ENCODE measurements at regions not wholly inside any gene's neighbourhood (a gene's known extent, or its start where the extent isn't known, plus 50 kb on each side); places are given as distances from the start of the nearest gene placed in this dataset.

DNA sequence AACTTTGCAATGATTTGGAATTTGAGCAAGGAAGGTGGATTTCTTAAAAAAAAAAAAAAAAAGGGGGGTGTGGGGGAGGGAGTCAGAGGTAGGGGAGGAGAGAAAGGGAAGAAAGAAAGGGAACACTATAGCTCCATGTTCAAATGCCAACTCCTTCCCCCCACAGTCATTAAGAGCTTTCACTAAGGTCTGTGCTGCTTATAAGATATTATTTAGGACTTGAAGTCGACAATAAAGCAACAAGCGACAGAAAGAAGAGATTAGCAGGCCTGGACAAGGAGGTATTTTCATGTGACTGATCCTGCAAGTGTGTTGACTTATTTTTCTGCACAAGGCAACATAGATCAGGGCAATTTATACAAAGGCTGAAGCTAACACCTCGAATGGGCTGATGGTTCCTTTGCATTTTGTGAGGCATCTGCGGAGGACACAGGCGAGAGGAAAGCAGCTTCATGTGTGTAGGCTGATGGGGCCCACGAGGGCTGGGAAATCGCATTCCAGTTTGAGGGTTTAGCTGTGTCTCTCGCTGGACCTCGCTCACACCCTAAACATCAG is 382.0 kb downstream of the SOX11 start:
- no peaks in the 10 kb centered on the region for H3K9me3 ChIP-seq (ENCODE audit: insufficient read depth, low read depth, low read length)
- H3K9ac ChIP-seq (ENCODE audit: low read depth, low read length) = peak overlapping the region; percentile 55; the same call in 1 of the 2 replicates
- no peaks in the 10 kb centered on the region for H3K36me3 ChIP-seq (ENCODE audit: insufficient read depth, low read depth, low read length)
- peak overlapping the region; percentile 14; the same call in 1 of the 2 replicates for H3K4me3 ChIP-seq (ENCODE audit: low read length)
- no peak overlapping the region for H3K27ac ChIP-seq (ENCODE audit: low read length)
- no peaks in the 10 kb centered on the region for H3K27me3 ChIP-seq (ENCODE audit: insufficient read depth, low read length)
- H3K4me1 ChIP-seq (ENCODE audit: insufficient read depth, low read length) = peaks cover 41% of the 10 kb centered on the region; the same call in 1 of the 2 replicates

DNA sequence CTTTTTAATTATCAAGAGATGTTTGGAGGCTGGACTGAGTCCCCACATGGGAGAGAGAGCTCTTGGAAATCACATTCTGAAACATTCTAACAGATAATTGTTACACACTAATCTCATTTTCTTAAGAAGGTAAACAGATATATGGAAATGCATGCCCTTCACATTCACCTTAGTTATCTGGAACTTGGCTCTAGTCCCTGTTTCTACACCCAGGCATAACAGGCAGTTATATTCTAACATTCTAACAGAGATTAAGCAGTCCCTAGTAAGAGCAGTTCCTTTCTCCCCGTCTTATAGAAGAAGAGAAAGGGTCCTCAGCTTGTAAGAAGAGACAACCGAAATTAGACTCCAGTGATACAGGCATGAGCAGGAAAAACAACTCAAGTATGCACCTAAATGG is 385.4 kb downstream of the SOX11 start:
- H3K36me3 ChIP-seq (ENCODE audit: insufficient read depth, low read depth, low read length) = no peaks in the 10 kb centered on the region
- no peak overlapping the region for H3K4me3 ChIP-seq (ENCODE audit: low read length)
- H3K9ac ChIP-seq (ENCODE audit: low read depth, low read length) = no peak overlapping the region
- H3K27ac ChIP-seq (ENCODE audit: low read length) = no peak overlapping the region
- H3K27me3 ChIP-seq (ENCODE audit: insufficient read depth, low read length) = no peaks in the 10 kb centered on the region
- peaks cover 27% of the 10 kb centered on the region; the same call in 1 of the 2 replicates for H3K4me1 ChIP-seq (ENCODE audit: insufficient read depth, low read length)
- H3K9me3 ChIP-seq (ENCODE audit: insufficient read depth, low read depth, low read length) = no peaks in the 10 kb centered on the region

DNA sequence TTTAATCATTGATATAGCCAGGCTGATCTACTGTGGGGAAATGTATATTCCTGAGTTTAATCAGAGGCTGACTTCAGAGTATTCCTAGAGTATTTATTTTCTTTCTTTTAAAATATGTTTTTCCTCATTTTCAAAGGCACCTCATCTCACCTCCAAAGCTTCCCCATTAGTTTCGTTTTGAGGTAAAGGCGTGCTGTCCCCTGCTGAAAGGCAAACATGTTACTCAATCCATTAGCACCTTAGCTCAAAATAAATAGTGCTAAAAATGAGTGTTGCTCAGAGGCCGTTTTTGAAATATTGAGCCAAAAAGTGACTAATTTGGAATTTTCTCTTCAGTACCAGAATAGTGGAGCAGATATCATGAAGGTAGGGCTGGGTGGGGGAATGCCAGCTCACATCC is 386.2 kb downstream of the SOX11 start:
- Histone ChIP-seq H3K4me3 (ENCODE audit: low read length) (no peak overlapping the region), H3K9ac (ENCODE audit: low read depth, low read length) (no peak overlapping the region), H3K36me3 (ENCODE audit: insufficient read depth, low read depth, low read length) (no peaks in the 10 kb centered on the region), H3K4me1 (ENCODE audit: insufficient read depth, low read length) (peaks cover 27% of the 10 kb centered on the region; the same call in 1 of the 2 replicates), H3K9me3 (ENCODE audit: insufficient read depth, low read depth, low read length) (no peaks in the 10 kb centered on the region), H3K27me3 (ENCODE audit: insufficient read depth, low read length) (no peaks in the 10 kb centered on the region), H3K27ac (ENCODE audit: low read length) (no peak overlapping the region)

DNA sequence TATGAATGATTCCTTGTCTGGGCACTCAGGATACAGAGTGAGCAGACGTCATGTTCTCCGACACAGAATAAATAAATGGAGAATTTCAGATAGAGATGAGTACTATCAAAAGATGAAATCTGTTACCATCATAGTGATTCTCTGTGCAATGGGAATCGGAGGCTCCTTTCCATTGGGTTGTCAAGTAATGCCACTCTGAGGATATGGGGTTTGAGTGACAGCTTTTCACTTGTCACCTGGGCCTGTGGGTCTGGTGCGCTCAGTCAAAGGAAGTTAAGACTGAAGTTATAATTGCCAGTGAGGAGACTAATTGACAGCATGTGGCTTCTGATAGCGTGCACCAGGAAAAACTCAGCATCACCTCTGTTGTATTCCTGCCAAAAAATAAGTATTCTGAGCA is 387.2 kb downstream of the SOX11 start:
- no peak overlapping the region for H3K4me3 ChIP-seq (ENCODE audit: low read length)
- no peaks in the 10 kb centered on the region for H3K36me3 ChIP-seq (ENCODE audit: insufficient read depth, low read depth, low read length)
- peaks cover 17% of the 10 kb centered on the region; the same call in 1 of the 2 replicates for H3K4me1 ChIP-seq (ENCODE audit: insufficient read depth, low read length)
- no peak overlapping the region for H3K27ac ChIP-seq (ENCODE audit: low read length)
- no peaks in the 10 kb centered on the region for H3K27me3 ChIP-seq (ENCODE audit: insufficient read depth, low read length)
- H3K9ac ChIP-seq (ENCODE audit: low read depth, low read length) = no peak overlapping the region
- H3K9me3 ChIP-seq (ENCODE audit: insufficient read depth, low read depth, low read length) = no peaks in the 10 kb centered on the region

DNA sequence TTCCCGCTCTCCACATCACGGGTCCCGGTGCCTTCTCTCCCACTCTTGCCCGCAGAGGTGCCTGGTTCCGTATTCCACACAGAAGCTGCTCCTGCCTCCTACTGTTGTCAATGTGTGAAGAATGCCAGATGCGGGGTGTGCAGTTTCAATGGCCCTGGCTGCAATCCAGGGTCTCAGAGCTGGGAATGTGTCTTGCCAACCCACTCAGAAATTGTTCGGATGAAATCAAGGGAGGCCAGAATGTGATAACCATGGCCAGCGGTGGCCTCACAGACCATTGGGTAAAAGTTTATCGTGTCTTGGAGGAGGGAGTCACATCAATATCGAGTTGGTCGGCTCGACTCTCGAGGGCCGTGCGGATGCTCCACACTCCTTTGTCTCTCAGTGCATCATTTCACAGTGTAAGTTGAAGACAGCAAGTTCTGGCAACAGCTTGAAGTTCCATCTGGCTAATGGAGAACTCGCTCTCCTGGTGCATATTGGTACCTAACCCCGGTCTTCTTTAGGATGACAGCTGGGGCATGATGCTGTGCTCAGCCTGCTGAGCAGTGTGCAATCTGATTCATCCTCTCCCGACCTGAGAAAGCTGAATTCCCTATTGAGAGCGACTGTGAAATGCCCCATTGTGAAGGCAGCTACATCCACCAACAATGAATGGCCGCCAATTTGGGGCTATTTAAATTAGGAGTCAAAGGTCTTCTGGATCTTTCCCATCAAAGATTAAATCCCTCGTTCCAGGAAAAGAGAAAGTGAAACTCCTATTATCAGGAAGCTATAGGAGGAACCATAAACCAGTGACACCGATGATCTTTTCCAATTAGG is 389.0 kb downstream of the SOX11 start:
- no peaks in the 10 kb centered on the region for H3K9me3 ChIP-seq (ENCODE audit: insufficient read depth, low read depth, low read length)

DNA sequence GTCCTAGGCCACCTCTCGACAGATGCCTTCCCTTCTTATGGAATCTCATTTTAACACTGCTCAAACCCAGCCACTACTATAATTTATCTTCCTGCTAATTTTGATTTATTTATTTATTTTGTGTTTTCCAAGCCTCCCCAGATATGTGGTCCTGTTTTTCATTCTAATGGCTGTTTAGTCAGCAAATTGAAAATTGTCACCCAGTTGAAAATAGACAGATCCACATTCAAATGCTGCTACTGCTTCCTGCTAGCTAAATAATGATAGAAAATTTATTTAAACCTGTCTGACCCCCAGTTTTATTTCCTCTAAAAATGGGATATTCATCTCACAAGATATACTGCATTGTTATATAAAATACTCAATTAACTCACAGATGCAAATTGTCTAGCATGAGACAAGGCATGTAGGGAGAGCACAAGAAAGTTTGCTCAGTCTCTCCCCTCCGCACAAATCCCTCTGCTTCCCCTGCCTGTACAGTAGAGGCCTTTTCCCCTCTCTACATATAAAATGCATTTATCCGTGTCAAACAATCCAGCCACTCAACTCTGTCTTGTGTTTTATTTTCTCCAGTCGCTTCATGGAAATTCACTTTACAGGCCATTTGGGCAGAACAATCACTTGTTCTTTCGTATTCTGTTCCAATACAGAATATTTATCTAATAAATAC is 389.9 kb downstream of the SOX11 start:
- Histone ChIP-seq H3K27ac (ENCODE audit: low read length) (no peak overlapping the region), H3K36me3 (ENCODE audit: insufficient read depth, low read depth, low read length) (no peaks in the 10 kb centered on the region), H3K9ac (ENCODE audit: low read depth, low read length) (no peak overlapping the region), H3K9me3 (ENCODE audit: insufficient read depth, low read depth, low read length) (peaks cover 5% of the 10 kb centered on the region; the same call in 1 of the 2 replicates), H3K4me1 (ENCODE audit: insufficient read depth, low read length) (peaks cover 15% of the 10 kb centered on the region; the same call in 1 of the 2 replicates), H3K4me3 (ENCODE audit: low read length) (no peak overlapping the region), H3K27me3 (ENCODE audit: insufficient read depth, low read length) (no peaks in the 10 kb centered on the region)

More for the DNA sequence above, 389.0 kb downstream of the SOX11 start:
- Histone ChIP-seq H3K27ac (ENCODE audit: low read length) (no peak overlapping the region), H3K27me3 (ENCODE audit: insufficient read depth, low read length) (no peaks in the 10 kb centered on the region), H3K4me3 (ENCODE audit: low read length) (no peak overlapping the region), H3K36me3 (ENCODE audit: insufficient read depth, low read depth, low read length) (no peaks in the 10 kb centered on the region), H3K9ac (ENCODE audit: low read depth, low read length) (no peak overlapping the region), H3K4me1 (ENCODE audit: insufficient read depth, low read length) (peaks cover 15% of the 10 kb centered on the region; the same call in 1 of the 2 replicates)

DNA sequence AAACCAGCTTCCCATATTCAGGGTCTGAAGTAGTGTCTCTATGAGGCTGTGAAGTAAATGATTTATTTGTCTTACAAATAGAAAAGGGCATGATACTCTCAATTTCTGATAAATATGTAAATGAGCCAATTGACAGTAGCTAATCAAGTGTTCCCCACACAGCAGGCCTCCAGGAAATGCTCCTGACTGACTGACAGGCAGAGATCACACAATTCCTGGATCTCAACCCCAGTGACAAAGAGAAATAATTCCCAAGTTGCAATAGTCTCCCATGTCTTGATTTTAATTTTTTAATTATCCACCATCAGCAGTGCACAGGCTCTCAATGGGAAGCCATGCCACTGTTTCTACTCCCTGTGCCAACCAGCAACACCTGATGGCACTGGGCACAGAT is 390.4 kb downstream of the SOX11 start:
- Histone ChIP-seq H3K4me1 (ENCODE audit: insufficient read depth, low read length) (peaks cover 15% of the 10 kb centered on the region; the same call in 1 of the 2 replicates), H3K36me3 (ENCODE audit: insufficient read depth, low read depth, low read length) (no peaks in the 10 kb centered on the region), H3K9me3 (ENCODE audit: insufficient read depth, low read depth, low read length) (peaks cover 10% of the 10 kb centered on the region), H3K9ac (ENCODE audit: low read depth, low read length) (no peak overlapping the region), H3K27ac (ENCODE audit: low read length) (no peak overlapping the region), H3K4me3 (ENCODE audit: low read length) (no peak overlapping the region), H3K27me3 (ENCODE audit: insufficient read depth, low read length) (no peaks in the 10 kb centered on the region)

GRCh38 chr2:6083136-6083535 is 391.0 kb downstream of the SOX11 start:
- Histone ChIP-seq H3K4me1 (ENCODE audit: insufficient read depth, low read length) (peaks cover 15% of the 10 kb centered on the region; the same call in 1 of the 2 replicates), H3K9ac (ENCODE audit: low read depth, low read length) (no peak overlapping the region), H3K27me3 (ENCODE audit: insufficient read depth, low read length) (no peaks in the 10 kb centered on the region), H3K9me3 (ENCODE audit: insufficient read depth, low read depth, low read length) (peaks cover 12% of the 10 kb centered on the region), H3K27ac (ENCODE audit: low read length) (no peak overlapping the region), H3K36me3 (ENCODE audit: insufficient read depth, low read depth, low read length) (no peaks in the 10 kb centered on the region), H3K4me3 (ENCODE audit: low read length) (no peak overlapping the region)

DNA sequence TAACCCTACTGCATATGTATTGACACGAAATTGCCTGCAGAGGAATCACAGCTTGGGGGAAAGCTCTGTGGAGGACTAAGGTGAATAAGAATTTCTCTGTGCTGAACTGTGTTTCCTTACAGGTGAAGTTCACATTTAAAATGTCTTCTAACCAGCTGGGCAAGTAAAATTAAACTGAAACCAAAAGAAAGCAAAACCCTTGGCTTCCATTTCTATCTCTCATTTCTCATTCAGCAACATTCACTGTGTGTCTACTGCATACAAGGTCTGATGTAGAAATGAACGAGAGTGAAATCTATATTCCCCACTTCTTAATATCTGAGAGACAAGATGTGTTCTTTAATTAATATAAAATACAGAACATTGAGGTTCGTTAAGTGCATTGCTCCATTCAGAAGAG is 397.3 kb downstream of the SOX11 start:
- peaks cover 12% of the 10 kb centered on the region for H3K9me3 ChIP-seq (ENCODE audit: insufficient read depth, low read depth, low read length)

GRCh38 chr2:6103372-6103771 is 411.2 kb downstream of the SOX11 start:
- H3K27ac ChIP-seq (ENCODE audit: low read length) = no peak overlapping the region
- no peak overlapping the region for H3K4me3 ChIP-seq (ENCODE audit: low read length)
- no peaks in the 10 kb centered on the region for H3K4me1 ChIP-seq (ENCODE audit: insufficient read depth, low read length)
- H3K9ac ChIP-seq (ENCODE audit: low read depth, low read length) = no peak overlapping the region
- H3K27me3 ChIP-seq (ENCODE audit: insufficient read depth, low read length) = no peaks in the 10 kb centered on the region
- no peaks in the 10 kb centered on the region for H3K36me3 ChIP-seq (ENCODE audit: insufficient read depth, low read depth, low read length)
- H3K9me3 ChIP-seq (ENCODE audit: insufficient read depth, low read depth, low read length) = no peaks in the 10 kb centered on the region

More for the DNA sequence above, 397.3 kb downstream of the SOX11 start:
- Histone ChIP-seq H3K4me3 (ENCODE audit: low read length) (no peak overlapping the region; the same call in 1 of the 2 replicates), H3K4me1 (ENCODE audit: insufficient read depth, low read length) (peaks cover 12% of the 10 kb centered on the region; the same call in 1 of the 2 replicates), H3K9ac (ENCODE audit: low read depth, low read length) (no peak overlapping the region), H3K36me3 (ENCODE audit: insufficient read depth, low read depth, low read length) (no peaks in the 10 kb centered on the region), H3K27ac (ENCODE audit: low read length) (no peak overlapping the region), H3K27me3 (ENCODE audit: insufficient read depth, low read length) (no peaks in the 10 kb centered on the region)

DNA sequence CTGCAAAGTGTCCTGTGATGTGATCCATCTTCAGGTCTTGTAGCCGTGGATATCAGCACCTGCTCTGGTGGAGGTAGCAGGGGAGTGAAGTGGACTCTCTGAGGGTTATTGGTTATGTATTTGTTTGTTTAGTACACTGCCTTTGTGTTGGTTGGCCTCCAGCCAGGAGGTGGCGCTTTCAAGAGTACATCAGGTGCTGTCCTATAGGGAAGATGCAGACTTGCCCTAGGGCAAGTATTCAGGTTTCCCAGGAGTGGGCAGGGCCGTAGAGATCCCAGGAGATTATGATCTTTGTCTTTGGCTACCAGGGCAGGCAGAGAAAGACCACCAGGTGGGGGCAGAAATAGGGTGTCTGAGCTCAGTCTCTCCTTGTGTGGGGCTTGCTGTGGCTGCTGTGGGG is 411.8 kb downstream of the SOX11 start:
- Histone ChIP-seq H3K9ac (ENCODE audit: low read depth, low read length) (no peak overlapping the region), H3K36me3 (ENCODE audit: insufficient read depth, low read depth, low read length) (no peaks in the 10 kb centered on the region), H3K27me3 (ENCODE audit: insufficient read depth, low read length) (no peaks in the 10 kb centered on the region), H3K4me3 (ENCODE audit: low read length) (no peak overlapping the region), H3K4me1 (ENCODE audit: insufficient read depth, low read length) (no peaks in the 10 kb centered on the region), H3K27ac (ENCODE audit: low read length) (no peak overlapping the region), H3K9me3 (ENCODE audit: insufficient read depth, low read depth, low read length) (no peaks in the 10 kb centered on the region)
